Iris pigment epithelial cell (primary cell): ENCODE measurements at regions not wholly inside any gene's neighbourhood (a gene's known extent, or its start where the extent isn't known, plus 50 kb on each side); places are given as distances from the start of the nearest gene placed in this dataset.

Source experiments
- DNase-seq: peaks from one replicate; pipeline ENCODE4 v3.0.0-alpha.2; 2011; ENCODE audit warnings: low read depth

DNA sequence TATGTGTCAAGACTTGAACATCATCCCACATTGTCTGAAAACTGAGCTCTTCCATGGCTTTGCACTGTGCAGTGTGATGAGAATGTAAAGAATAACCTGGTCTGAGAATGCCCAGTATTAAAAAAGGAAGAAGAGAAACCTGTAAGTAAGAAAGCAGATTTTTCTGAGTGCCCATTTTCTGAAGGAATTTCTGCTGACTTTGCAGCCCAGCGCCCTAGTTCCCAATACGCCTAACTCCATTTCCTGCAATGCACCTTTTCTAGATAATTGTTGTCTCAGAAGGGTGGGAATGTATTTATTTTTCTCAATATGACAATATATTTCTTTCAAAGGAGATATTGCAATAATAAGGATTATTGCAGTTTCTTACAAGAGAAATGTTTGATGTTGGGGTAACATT, 231.5 kb downstream of the HAO1 start:
- DNase-seq, result no peak

DNA sequence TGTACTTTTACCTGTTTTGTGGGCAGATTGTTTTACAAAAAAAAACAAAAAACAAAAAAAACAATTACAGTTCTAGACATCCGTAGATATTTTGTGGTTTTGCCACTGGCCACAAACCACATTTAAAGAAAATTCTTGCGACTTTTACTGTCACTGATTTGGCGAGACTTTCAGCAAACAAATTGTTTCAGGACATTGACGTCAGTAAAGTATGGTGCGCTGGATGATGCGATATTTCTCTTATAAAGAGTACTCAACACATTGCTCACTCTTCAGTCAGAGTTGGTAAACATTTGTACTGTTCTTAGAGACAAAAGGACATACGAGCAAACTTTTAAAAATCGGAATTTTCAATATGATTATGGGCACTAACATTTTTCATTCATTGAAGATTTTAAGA, 229.8 kb downstream of the HAO1 start:
- no peak for DNase-seq

DNA sequence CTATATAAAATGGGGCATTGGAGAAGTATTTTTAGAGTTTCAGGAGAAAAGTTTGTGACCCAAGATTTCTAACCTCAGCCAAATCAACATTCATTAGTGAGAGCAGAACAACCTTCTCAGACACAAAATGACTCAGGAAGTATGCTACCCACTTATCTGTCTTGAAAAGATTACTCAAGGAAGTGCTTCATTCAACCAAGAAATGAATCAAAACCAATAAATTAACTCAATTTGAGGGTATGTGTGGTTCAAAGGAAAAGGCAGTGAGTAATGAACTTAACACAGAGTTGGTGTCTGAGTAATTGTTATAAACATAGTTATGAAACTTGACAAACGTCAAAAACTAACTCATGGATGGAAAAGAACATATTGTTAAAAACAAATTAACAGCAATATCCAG, 227.6 kb downstream of the HAO1 start:
- DNase-seq, result no peak

DNA sequence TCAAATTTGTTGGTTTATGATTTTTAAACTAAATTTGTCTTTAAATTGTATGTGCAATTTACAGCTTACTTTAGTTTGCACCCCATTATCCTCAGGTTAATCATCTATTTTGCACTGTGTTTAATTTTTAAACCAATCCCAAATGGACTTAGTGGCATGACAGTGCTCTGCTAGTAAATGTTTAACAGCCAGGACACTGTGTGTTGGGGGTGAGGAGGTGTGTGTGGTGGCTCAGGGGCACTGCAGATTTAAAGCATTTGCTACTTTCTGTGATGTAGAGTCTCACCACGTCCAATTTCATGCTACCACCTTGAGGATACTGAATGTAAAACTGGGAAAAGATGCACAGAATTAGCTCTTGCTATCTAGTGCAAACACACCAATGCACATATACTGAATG, 225.7 kb downstream of the HAO1 start:
- no peak for DNase-seq

DNA sequence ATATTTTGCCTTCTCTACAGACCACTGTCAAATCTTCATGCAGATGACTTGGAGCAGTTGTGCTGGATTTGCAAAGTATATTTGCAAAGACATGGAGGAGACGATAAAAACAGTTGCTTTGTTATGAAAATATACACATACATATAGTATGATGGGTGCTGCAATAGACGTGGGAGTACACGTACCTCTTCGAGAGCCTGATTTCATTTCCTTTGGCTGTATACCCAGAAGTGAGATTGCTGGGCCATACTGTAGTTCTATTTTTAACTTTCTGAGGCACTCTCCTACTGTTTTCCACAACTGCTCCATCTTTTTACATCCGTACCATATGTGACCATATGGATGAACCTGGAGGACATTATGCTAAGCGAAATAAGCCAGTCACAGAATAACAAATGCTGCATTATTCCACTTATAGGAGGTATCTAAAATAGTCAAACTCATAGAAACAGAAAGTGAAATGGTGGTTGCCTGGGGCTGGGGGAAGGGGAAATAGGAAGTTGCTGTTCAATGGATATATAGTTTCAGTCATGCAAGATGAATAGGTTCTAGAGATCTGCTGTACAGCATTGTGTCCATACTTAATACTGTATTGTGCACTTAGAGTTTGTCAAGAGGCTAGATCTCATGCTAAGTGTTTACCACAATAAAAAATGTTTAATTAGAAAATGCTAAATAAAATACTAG, 223.8 kb downstream of the HAO1 start:
- no peak for DNase-seq

DNA sequence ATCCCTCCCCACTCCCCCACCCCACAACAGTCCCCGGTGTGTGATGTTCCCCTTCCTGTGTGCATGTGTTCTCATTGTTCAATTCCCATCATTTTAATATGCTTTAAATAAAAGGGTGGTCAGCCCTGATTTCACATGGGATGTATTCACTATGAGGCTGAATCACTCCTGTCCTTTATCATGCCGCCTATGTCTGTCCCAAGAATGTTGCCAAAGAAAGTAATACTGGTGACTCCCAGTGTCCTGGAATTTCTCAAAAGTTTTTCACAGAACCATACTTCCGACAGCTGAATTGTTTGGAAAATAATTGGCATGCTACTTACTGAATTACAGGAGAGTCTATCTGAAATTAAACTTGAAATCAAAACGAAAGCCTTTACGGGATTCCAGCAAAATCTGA, 217.7 kb downstream of the HAO1 start:
- DNase-seq, result no peak

DNA sequence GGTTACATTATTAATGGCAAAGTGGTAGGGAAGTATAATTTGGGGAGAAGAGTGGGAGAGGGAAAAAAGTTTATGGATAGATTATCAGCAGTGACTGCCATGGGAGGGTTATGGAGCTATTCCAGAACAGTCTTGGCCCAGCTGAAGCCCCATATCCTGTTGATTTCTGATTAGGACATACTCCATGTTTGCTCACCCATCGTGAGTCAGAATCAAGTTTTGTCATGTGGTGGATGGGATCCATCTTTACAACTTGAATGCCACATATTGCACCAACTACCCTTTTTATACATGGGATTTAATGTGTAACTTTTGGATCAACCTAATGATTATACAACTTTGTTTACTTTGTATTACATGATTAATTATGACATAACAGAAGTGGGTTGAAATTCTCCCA, 217.0 kb downstream of the HAO1 start:
- peak; percentile 47 for DNase-seq

DNA sequence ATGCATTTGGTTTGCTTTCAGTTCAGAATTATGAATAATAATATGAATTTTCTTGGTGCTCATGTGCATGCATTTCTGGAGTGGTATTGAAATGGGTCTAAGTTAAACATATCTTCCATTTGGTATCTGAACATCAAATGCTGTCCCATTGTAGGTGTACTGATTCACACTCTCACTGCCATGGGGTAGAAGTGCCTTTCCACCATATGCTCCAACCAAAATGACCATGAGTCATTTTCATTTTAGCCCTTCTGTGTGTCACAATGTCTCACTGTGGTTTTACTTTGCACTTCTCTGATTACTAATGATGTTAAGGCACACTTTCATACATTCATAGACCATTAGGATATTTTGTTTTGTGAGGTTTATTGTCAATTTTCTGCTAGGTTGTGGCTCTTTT, 211.9 kb downstream of the HAO1 start:
- peak; percentile 4 for DNase-seq

DNA sequence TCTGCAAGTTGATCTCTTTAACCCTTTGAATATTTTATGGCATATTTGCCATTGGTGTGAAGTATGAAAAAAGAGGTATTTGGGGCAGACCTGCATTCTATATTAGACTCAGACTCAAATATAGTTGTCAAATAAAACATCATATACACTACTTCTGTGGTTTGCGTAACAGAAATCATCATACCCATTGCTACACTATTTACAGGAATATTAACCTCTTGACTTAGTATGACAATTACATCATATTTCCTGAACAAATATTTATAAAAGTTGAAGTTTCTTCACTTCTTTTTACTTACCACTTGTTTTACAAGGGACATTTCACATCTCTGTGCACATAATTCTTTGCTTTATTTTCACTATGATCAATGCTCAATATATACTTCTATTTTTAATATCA, 206.0 kb downstream of the HAO1 start:
- no peak for DNase-seq

DNA sequence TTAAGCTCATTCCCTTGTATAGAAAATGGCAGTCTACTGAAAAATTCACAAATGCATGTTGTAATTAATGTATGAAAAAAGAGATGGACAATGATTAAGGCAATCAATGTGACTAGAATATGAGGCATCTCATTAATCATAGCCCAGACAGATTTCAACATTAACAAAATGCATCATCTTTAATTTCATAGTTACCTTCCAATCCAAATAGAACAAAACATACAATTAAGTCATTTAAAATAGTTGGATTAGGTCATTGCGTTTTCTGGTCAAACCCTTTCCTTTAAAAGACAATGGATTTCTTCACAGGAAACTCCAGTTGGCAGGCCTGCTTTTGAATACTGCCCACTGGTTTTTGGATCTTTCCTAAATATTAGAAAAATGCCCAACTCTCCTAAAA, 203.9 kb downstream of the HAO1 start:
- no peak for DNase-seq

DNA sequence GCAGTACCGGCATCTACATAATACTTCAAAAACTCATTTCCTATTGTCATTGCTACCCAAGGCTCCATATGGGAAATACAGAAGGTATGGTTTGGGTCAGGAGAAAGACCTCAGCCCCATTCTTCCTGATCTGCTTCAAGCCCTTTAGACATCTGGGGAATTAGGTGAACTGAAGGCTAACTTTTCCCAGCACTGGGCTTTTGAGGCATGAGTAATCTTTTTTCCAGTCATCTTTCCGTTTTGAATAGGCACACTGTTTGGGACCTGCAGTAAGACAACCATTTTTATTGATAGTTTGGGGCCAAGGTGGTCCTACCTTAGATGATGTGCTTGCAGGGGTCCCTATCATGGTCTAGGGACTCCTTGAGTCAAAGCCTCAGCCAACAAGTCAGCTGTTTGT, 198.4 kb downstream of the HAO1 start:
- peak; percentile 11 for DNase-seq

DNA sequence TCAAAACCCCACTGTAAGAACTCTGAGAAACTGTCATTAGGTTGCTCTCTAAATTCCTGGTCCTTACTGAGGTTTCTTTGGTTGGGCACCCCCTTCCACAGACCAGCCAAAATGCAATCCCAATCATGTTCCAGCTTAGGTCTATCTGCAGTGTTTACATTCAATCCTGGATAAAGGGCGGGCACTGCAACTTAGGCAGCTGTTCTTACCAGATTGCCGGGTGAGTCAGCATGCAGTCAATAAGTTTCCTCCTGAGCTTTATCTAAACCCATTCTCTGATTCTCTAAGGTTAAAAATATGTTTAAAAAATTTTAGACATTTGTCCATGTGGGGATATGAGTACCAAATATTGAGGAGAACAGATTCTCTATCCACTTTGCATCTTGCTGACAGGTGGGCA, 197.8 kb downstream of the HAO1 start:
- peak; percentile 68 for DNase-seq

DNA sequence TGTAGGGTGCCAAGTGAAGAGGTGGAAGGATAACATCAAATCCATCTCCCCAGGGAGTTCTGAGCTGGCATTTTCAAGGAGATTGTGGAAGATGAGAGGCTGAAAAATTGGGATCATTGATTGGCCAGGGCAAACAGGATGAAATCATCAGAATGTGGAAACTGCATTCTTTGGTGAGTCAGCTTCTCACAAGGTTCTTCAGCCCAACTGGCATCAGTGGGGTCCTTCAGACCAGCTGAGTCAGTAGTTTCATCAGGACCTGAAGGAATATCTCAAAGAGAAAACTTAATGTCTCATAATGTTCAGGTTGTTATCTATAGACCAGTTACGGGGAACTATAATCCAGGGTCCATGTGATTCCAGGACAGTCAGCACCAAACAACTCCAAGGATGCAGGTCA, 195.8 kb downstream of the HAO1 start:
- DNase-seq, result peak; percentile 83

DNA sequence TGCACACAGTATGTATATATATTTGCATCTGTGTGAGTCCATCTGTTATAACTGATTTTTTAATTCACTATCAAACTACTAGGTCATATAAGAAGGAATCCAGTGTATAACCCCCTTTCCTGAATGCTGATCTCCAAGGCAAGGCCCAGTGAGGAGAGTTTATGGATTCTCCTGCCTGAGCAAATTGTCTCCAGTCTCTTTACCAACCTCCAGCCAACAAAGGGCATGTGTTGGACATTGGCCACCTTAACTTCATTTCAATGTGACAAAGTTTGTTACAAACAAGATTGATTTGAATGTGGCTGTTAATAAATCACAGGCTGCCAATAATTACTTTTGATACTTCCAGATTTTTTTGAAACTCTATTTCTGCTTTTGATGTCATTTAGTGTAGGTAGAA, 191.6 kb downstream of the HAO1 start:
- DNase-seq, result no peak

DNA sequence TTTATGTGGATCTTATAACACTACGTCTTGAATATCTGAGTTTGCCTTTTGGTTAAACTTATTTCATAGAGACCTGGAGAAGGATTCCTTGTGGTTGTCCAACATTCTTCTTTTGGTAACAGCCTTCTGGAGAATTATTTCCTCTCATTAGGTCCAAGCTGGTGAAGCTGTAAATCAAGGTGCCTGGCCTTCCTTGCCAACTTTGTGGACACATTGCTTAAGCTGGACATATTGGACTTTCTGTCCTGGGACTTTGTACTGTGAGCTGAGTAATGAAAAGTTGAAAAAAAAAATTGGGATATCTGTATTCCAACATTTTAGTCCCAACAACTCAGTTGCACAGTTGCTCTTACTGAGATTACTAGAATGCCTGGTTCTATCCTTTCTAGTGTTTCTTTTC, 186.2 kb downstream of the HAO1 start:
- DNase-seq, result no peak

DNA sequence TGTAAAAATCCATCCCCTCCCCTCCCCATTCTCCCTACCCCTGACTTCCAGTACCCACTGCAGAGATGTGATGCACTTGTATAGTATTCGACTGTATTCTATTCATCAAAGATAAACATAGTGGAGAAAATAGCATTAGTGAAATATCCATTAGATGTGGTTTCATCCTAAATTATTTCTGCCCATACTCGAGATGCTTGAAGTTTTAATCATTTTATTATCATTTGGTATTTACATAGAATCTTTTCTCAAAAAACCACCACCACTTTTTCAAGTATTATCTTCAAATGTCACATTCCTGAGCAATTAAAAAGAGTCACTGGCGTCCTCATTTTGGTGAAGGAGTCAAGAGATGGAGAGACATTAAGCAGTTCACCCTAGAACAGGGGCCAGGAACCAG, 181.9 kb downstream of the HAO1 start:
- DNase-seq, result no peak

DNA sequence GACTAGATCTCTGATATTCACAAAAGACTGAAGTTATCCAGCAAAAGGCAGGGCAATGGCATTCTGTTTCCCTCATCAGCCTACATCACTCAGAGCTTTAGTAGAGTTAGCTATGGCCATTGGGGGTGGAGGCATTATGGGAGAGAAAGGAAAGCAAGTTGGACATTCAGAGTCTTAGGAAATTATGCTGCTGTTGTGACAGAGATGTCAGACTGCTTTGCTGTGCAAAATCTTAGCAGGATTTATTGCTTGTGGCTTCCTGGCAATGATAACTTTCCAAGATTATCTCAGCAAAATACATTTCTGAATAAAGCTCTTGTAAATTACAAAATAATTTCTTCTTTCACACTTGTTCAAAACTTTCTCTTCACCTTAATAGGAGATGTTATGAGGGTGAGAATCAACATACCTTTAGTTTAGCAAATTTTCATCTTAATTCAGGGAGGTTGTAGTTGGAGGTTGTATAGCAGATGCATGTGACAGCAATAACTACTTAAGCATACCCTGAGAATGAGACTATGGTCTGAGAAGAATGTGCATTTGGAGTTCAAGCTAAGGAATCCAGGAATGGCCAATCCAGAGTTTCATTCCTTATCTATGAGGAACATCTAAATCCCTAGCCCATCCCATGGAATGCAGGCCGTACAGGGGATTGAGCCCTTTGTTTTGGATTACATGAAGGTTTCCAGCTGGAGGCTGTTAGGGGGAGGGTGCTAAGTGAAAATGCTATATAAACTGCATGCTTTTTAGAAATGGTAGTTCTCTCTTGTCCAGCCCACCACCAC, 179.8 kb downstream of the HAO1 start:
- DNase-seq, result no peak

DNA sequence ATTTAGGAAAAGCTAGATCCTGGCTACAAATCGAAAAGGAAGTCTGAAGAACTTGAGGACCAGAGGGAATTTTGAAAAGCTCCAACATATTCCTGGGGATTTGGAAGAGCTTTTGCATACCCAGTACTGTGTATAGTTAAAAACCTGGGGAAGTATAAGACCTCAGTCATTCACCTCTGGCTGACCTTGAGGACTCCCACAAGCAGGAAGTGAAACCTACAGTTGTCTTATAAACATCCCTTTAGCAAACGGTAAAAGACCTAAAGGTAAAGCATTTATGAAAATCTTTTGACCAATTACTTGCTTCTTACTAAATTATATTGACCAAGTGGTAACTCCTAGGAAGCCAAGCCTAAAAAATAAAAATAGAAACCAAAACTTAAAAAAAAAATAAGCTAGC, 175.0 kb downstream of the HAO1 start:
- DNase-seq, result peak; percentile 4

DNA sequence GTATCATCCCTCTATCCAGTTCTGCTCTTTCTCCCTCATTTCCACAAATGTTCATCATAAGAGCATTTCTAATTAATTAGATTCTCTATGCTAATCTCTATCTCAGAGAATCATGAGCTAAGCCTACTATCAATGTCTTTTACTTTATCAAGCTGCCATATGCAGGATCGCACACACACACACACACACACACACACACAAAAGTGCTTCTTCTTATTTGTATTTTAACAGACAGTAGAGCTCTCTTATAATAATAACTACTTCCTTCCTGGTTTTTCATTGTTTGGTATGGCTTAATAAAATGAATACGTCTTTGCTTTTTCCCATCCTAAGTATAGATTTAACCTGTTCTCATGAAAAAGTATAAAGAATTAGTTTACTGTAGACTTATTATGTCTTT, 170.2 kb downstream of the HAO1 start:
- no peak for DNase-seq

DNA sequence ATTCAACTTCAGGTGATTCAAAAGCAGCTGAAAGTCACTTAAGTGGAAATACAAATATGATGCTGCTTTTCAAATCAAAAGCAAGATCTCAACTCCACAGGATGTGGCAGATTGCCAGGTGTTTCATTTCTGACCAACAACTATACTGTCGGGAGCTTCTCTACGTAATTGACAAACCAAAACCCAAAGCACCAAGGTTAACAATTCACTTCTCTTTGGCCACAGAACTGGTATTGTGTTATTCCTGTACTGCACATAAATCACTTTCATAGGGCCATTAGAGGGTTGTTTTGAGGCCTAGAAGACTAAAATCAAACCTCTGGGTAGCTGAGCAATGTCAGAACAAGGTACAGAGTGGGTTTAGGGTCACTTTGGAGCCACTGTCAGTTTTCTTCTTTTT, 169.7 kb downstream of the HAO1 start:
- DNase-seq, result peak; percentile 51

DNA sequence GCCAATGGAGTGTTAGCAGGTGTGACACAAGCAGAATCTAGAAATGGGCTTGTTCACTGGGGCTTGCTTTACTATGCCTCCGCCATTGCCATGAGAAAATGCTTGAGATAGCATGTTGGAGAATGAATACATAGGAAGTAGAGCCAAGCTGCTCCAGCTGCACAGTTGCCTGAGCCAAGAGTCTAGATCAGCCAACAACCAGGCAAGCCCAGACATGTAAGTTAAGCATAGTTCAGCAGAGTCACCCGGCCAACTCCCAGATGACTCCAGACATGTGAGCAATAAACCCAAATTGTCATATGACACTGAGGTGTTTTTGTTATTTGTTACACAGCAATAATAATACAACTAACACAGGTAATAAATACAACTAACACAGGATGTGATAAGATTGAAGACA, 167.9 kb downstream of the HAO1 start:
- DNase-seq, result peak; percentile 69

DNA sequence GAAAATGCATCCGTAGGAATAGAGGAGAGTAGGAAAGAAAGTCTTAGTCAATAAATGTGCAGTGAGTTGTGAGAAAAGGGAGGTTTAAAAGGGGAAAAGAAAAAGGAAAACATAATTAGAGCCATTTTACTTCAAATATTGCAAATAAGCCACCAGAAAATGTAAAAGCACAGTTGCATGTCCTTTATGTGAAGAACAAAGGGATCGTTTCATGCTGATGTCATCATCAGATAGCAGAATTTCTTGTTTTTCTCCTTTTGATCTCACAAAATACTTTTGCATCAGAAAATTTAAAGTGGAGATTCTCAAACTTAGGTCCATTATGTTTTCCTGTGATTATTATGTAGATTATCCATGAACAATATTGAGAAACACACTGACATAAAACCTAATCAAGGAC, 166.7 kb downstream of the HAO1 start:
- DNase-seq, result no peak

DNA sequence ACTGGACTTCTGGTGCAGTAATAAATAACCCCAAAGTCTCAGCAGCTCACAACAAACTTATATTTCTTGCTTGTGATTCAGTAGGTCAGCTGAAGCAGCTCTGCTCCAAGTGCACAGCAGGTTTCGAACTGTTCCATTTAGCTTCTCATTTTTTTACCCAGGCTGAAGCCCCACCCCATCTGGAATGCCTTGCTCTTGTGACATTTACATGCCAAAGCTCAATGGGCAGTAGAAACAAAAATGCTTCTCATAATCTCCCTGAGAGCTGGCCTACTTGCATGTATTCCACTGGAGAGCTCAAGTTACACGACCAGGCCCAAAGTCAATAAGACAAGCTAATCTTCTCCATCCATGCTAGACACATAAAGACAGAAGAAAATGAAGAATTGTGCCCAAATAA, 165.2 kb downstream of the HAO1 start:
- peak; percentile 89 for DNase-seq

DNA sequence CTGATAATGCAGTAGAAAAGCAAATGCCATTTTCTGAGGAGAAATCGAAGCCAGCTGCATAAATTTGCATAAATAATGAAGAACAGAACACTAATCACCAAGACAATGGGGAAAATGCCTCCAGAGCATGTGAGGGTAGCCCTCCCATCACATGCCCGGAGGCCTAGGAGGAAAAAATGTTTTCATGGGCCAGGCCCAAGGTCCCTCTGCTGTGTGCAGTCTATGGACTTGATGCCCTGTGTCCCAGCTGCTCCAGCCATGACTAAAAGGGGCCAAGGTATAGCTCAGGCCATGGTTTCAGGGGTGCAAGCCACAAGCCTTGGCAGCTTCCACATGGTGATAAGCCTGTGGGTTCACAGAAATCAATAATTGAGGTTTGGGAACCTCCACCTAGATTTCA, 164.1 kb downstream of the HAO1 start:
- DNase-seq, result no peak
